Prostate gland (tissue), 2 donors: ENCODE measurements at regions not wholly inside any gene's neighbourhood (a gene's known extent, or its start where the extent isn't known, plus 50 kb on each side); places are given as distances from the start of the nearest gene placed in this dataset.

Experiments used
- POLR2A ChIP-seq: fragments of 450-650 bp; IDR thresholded peaks from one replicate; pipeline ENCODE4 v1.6.1; 2016; ENCODE audit warnings: antibody characterized with exemption, mild to moderate bottlenecking
- TF ChIP-seq, protein P1 (sequence below), 4 experiments: fragments of 200-600 bp in 2 of 4; fragments of 450-650 bp in 2 of 4; sonication (generic) in 2 of 4; IDR thresholded peaks; 1 replicate in 3 of 4; 2 replicates in 1 of 4; pipeline ENCODE4 v1.5.1; 2016 to 2019; ENCODE audit warnings: antibody characterized with exemption in 4 of 4, mild to moderate bottlenecking in 2 of 4, moderate library complexity in 2 of 4

DNA sequence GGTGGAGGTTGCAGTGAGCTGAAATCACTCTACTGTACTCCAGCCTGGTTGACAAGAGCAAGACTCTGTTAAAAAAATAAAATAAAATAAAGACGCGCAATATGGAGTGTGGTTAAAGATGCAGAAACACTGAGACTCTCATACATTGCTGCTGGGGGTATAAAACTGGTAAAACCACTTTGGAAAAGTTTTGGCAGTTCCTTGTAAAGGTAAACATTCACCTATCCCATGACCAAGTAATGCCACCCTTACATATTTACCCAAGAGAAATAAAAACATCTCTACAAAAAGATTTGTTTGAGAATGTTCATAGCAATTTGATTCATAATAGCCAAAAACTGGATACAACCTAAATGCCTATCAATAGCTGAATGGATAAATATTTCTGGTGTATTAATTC, 398.5 kb downstream of the PDCD6IP start:
- TF ChIP-seq, protein P1, sequence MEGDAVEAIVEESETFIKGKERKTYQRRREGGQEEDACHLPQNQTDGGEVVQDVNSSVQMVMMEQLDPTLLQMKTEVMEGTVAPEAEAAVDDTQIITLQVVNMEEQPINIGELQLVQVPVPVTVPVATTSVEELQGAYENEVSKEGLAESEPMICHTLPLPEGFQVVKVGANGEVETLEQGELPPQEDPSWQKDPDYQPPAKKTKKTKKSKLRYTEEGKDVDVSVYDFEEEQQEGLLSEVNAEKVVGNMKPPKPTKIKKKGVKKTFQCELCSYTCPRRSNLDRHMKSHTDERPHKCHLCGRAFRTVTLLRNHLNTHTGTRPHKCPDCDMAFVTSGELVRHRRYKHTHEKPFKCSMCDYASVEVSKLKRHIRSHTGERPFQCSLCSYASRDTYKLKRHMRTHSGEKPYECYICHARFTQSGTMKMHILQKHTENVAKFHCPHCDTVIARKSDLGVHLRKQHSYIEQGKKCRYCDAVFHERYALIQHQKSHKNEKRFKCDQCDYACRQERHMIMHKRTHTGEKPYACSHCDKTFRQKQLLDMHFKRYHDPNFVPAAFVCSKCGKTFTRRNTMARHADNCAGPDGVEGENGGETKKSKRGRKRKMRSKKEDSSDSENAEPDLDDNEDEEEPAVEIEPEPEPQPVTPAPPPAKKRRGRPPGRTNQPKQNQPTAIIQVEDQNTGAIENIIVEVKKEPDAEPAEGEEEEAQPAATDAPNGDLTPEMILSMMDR (IDR thresholded peaks at IDR 0.05) = no peak
- no peak for TF ChIP-seq POLR2A
